HG03097 (cell line): ENCODE measurements at regions not wholly inside any gene's neighbourhood (a gene's known extent, or its start where the extent isn't known, plus 50 kb on each side); places are given as distances from the start of the nearest gene placed in this dataset.

Source experiments
- ATAC-seq: cut with Tn5 transposase; IDR thresholded peaks from one replicate; pipeline ENCODE4 v1.9.1; 2021; ENCODE audit not compliant: unreplicated experiment, low FRiP score

- no peak for ATAC-seq
Measured at GRCh38 chr9:71218774-71219173, 97.4 kb upstream of the TRPM3 start.

GRCh38 chr9:71213633-71214032 lies 92.2 kb upstream of the TRPM3 start:
- no peak for ATAC-seq

- no peak for ATAC-seq
Measured at GRCh38 chr9:71210326-71210725, 88.9 kb upstream of the TRPM3 start.

GRCh38 chr9:71209890-71210289 lies 88.5 kb upstream of the TRPM3 start:
- no peak for ATAC-seq

- no peak for ATAC-seq
Measured at GRCh38 chr9:71202931-71203330, 81.5 kb upstream of the TRPM3 start.

GRCh38 chr9:71191708-71192107 lies 70.3 kb upstream of the TRPM3 start:
- no peak for ATAC-seq

- no peak for ATAC-seq
Measured at GRCh38 chr9:71183251-71183650, 61.8 kb upstream of the TRPM3 start.

GRCh38 chr9:71179183-71179582 lies 57.8 kb upstream of the TRPM3 start:
- no peak for ATAC-seq

- no peak for ATAC-seq
Measured at GRCh38 chr9:71177901-71178300, 56.5 kb upstream of the TRPM3 start.

- ATAC-seq: no peak
Measured at GRCh38 chr9:71171517-71171916, 50.1 kb upstream of the TRPM3 start.
